Cardiac fibroblast (primary cell): ENCODE measurements at regions not wholly inside any gene's neighbourhood (a gene's known extent, or its start where the extent isn't known, plus 50 kb on each side); places are given as distances from the start of the nearest gene placed in this dataset.

ENCODE experiments used
- DNase-seq, 2 donors: peaks; one replicate each; pipeline versions ENCODE4 v3.0.0 to v3.0.0-alpha.2; 2010; ENCODE audit warnings: low read depth in 2 of 2
- H3K4me3 ChIP-seq, 2 donors: replicated peaks in 1 of 2; 1 replicate in 1 of 2; 2 replicates in 1 of 2; pipeline ENCODE4 v1.5.1; 2011; ENCODE audit warnings: low read depth in 2 of 2, low read length in 2 of 2, mild to moderate bottlenecking in 2 of 2, moderate library complexity in 1 of 2
- CTCF ChIP-seq: IDR thresholded peaks from one replicate; pipeline ENCODE4 v1.5.1; 2011; ENCODE audit warnings: low read depth, mild to moderate bottlenecking, low read length, inconsistent platforms

- peak in 1 of 2 donors; percentile 71 for DNase-seq
- TF ChIP-seq CTCF = no peak
- H3K4me3 ChIP-seq = no peak overlapping the region
These were observed 296.8 kb downstream of the CLIC5 start for GRCh38 chr6:45718871-45719270.

- H3K4me3 ChIP-seq = no peak overlapping the region
- no peak for TF ChIP-seq CTCF
- no peak for DNase-seq
These were observed 297.5 kb downstream of the CLIC5 start for GRCh38 chr6:45718131-45718530.

- DNase-seq = no peak
- no peak overlapping the region for H3K4me3 ChIP-seq
- no peak for TF ChIP-seq CTCF
These were observed 297.9 kb downstream of the CLIC5 start for GRCh38 chr6:45717715-45718114.

DNA sequence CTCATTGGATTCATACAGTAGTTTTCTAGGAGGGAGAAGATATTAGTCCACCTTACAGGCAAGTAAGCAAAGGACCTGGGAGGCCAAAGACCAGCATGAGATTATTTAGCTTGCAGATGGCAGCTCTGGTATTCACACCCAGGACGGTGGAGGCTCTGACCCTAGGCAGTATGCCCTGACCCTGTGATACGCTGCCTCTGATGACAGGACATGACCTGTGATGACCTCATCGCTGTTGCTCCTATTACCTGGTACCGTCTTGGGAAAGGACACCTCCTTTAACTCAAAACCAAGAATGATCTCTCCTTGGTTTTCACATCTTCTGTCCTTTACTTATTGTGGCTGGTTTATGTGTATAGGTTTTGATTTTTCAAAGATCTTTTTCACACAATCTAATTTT lies 298.6 kb downstream of the CLIC5 start:
- no peak for TF ChIP-seq CTCF
- no peak for DNase-seq
- no peak overlapping the region for H3K4me3 ChIP-seq

DNA sequence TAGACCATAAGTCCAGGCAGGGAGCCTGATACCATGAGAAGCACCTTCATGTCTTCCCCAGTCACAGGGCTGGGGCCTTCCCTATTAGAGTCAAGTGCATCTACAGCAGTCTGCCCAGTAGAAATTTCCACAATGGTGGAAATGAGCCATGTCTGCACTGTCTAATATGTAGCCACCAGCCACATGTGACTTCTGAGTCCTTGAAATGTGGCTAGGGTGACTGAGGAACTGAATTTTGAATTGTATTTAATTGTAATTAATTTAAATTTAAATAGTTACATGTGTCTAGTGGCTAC lies 300.2 kb downstream of the CLIC5 start:
- H3K4me3 ChIP-seq = no peak overlapping the region
- no peak for DNase-seq
- no peak for TF ChIP-seq CTCF

DNA sequence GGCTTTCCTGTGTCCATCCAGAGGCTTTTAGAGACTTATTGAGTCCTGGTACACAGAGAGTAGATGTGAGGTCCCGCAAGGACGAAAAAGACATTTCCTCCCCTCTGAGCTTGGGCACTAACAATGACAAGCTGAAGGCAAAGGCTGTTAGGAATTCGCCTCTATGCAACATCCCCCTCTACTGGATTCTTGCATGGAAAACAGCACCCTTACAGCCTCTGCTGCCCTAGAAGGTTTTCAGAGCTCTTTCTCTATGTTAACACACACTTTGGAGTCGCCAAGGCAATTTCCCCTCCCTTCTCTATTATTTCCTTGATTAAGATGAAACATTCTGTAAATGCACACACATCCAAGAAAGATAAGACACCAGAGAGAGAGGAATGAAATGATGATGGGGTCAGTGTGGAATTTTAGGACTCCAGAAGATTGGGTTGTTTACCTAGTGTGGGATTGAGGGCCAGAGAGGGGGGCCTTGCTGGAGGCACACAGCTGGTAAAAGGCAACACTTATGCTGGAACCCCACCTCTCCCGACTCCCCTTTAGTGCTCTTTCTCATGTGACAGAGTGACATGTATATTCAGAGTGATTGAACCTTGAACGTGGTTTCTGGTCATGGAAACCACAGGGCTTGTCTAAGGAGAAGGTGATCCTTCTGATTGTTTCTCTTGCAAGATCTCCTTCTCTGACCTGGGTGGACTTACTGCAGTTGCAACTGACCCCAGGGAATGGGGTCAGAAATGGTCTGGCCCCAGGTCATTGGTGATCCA lies 300.7 kb downstream of the CLIC5 start:
- peak; percentile 91 to 93 for DNase-seq
- no peak overlapping the region for H3K4me3 ChIP-seq
- TF ChIP-seq CTCF = peak; percentile 87

DNA sequence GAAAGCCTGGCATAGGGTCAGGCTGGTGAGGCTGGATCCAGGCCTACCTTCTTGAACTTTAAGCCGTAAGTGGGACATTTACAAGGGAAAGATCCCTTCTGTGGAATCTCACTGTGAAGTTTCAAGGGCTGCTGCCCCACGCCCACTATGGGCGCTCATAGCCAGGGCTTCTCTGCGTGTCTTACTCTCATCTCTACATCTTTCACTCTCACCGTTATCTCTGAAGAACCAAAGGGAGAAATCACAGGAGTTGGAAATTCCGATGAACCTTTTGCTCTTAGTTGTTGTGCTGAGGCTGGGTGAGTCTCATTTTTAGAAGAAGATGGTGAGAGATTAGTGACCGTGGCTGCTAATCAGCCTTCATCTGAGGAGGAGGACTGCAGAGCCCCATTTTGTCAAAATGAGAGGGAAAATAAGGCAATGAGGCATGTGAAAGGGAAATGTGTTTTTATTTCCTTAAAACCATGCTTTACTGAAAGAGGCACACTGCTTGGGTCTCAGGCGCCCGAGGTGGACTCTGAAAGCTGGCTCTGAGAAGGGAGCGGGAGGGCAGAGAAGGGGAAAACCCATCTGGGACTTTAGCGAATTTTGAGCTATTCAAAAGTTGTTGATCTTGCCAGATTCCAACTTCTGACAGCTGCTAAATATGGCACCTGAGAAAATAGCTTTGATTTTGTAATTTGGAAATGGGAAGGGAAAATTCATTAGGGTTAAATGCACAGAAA lies 301.5 kb downstream of the CLIC5 start:
- no peak for TF ChIP-seq CTCF
- no peak for DNase-seq
- no peak overlapping the region for H3K4me3 ChIP-seq
